IPS-15b (cell line): ENCODE measurements at regions not wholly inside any gene's neighbourhood (a gene's known extent, or its start where the extent isn't known, plus 50 kb on each side); places are given as distances from the start of the nearest gene placed in this dataset.

Source experiments
- H3K27me3 ChIP-seq: one replicate; pipeline ENCODE4 v1.6.1; 2013; ENCODE audit warnings: low read length; ENCODE audit not compliant: control insufficient read depth, insufficient read depth
- H3K36me3 ChIP-seq: one replicate; pipeline ENCODE4 v1.6.1; 2013; ENCODE audit warnings: low read length; ENCODE audit not compliant: control insufficient read depth, insufficient read depth
- H3K4me1 ChIP-seq: one replicate; pipeline ENCODE4 v1.6.1; 2013; ENCODE audit warnings: mild to moderate bottlenecking, low read length; ENCODE audit not compliant: control insufficient read depth, insufficient read depth
- H3K4me3 ChIP-seq: one replicate; pipeline ENCODE4 v1.5.1; 2013; ENCODE audit warnings: low read depth, low read length
- H3K9ac ChIP-seq: one replicate; pipeline ENCODE4 v1.6.1; 2013; ENCODE audit warnings: low read depth, mild to moderate bottlenecking, low read length
- H3K9me3 ChIP-seq: one replicate; pipeline ENCODE4 v1.6.1; 2013; ENCODE audit warnings: mild to moderate bottlenecking, low read length; ENCODE audit not compliant: control insufficient read depth, insufficient read depth

GRCh38 chrX:110847334-110847733 is 51.7 kb upstream of the CHRDL1 start:
- no peaks in the 10 kb centered on the region for H3K36me3 ChIP-seq
- no peak overlapping the region for H3K4me3 ChIP-seq
- H3K9me3 ChIP-seq: no peaks in the 10 kb centered on the region
- no peaks in the 10 kb centered on the region for H3K4me1 ChIP-seq
- H3K27me3 ChIP-seq: no peaks in the 10 kb centered on the region
- no peak overlapping the region for H3K9ac ChIP-seq

- Histone ChIP-seq H3K36me3 (no peaks in the 10 kb centered on the region), H3K4me3 (no peak overlapping the region), H3K9me3 (no peaks in the 10 kb centered on the region), H3K9ac (no peak overlapping the region), H3K4me1 (no peaks in the 10 kb centered on the region), H3K27me3 (no peaks in the 10 kb centered on the region)
These were observed 50.5 kb upstream of the CHRDL1 start for GRCh38 chrX:110846071-110846470.
